ENCODE measurements at regions not wholly inside any gene's neighbourhood (a gene's known extent, or its start where the extent isn't known, plus 50 kb on each side); places are given as distances from the start of the nearest gene placed in this dataset.

- TF ChIP-seq POLR2A (IDR thresholded peaks at IDR 0.05) (no peak), CTCF (IDR thresholded peaks at IDR 0.05) (no peak)
These were observed 220.6 kb downstream of the PPP4R3C start for GRCh38 chrX:27242581-27242980.
